ENCODE measurements at regions not wholly inside any gene's neighbourhood (a gene's known extent, or its start where the extent isn't known, plus 50 kb on each side); places are given as distances from the start of the nearest gene placed in this dataset.

GRCh38 chr20:22446613-22447446, 137.5 kb downstream of the FOXA2 start:
- H3K9ac ChIP-seq (ENCODE audit: insufficient read depth, low read length, poor library complexity, severe bottlenecking) = no peak overlapping the region
- no peaks in the 10 kb centered on the region for H3K9me3 ChIP-seq (replicated peaks in 1 of 2; ENCODE audit: control insufficient read depth in 1 of 2, insufficient read depth in 1 of 2, low read length in 2 of 2)
- no peaks in the 10 kb centered on the region for H3K36me3 ChIP-seq (replicated peaks in 1 of 2; ENCODE audit: control insufficient read depth in 1 of 2, insufficient read depth in 2 of 2, low read length in 2 of 2)
- no CpG with 5 or more reads among the region's 5 CpGs for WGBS (ENCODE audit: insufficient coverage)
- Mint-ChIP-seq H3K36me3 (no peaks in the 10 kb centered on the region), H3K9me3 (no peaks in the 10 kb centered on the region), H3K27ac (no peak overlapping the region), H3K4me1 (peaks cover 7% of the 10 kb centered on the region), H3K27me3 (ENCODE audit: low read depth in 3 of 3) (peaks cover 4 to 7% (median 5%) of the 10 kb centered on the region in 3 donors), H3K4me3 (no peak overlapping the region)
- no peak overlapping the region for H2AFZ ChIP-seq (ENCODE audit: insufficient read depth, low read depth, low read length, poor library complexity, severe bottlenecking)
- no peak overlapping the region for H3K4me3 ChIP-seq (replicated peaks in 1 of 3; ENCODE audit: low read depth in 2 of 3, low read length in 3 of 3)
- H4K20me1 ChIP-seq (ENCODE audit: insufficient read depth, low read length) = no peaks in the 10 kb centered on the region
- no peak overlapping the region for H3K27ac ChIP-seq (ENCODE audit: low read depth in 1 of 2, low read length in 2 of 2)
- intact Hi-C loops (cut with micrococcal nuclease) = no loop called here
- TF ChIP-seq, protein P1, sequence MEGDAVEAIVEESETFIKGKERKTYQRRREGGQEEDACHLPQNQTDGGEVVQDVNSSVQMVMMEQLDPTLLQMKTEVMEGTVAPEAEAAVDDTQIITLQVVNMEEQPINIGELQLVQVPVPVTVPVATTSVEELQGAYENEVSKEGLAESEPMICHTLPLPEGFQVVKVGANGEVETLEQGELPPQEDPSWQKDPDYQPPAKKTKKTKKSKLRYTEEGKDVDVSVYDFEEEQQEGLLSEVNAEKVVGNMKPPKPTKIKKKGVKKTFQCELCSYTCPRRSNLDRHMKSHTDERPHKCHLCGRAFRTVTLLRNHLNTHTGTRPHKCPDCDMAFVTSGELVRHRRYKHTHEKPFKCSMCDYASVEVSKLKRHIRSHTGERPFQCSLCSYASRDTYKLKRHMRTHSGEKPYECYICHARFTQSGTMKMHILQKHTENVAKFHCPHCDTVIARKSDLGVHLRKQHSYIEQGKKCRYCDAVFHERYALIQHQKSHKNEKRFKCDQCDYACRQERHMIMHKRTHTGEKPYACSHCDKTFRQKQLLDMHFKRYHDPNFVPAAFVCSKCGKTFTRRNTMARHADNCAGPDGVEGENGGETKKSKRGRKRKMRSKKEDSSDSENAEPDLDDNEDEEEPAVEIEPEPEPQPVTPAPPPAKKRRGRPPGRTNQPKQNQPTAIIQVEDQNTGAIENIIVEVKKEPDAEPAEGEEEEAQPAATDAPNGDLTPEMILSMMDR (IDR thresholded peaks at IDR 0.05) = no peak
- no peak for DNase-seq
- no peaks in the 10 kb centered on the region for H3K79me2 ChIP-seq (ENCODE audit: insufficient read depth, low read length)
- H3K27me3 ChIP-seq (ENCODE audit: control insufficient read depth in 2 of 2, insufficient read depth in 2 of 2, low read length in 2 of 2) = no peaks in the 10 kb centered on the region
- H3K4me1 ChIP-seq (ENCODE audit: control insufficient read depth in 1 of 2, insufficient read depth in 2 of 2, low read length in 2 of 2) = peaks cover 4 to 5% of the 10 kb centered on the region in 2 donors
- no peak overlapping the region for H3K4me2 ChIP-seq (replicated peaks; ENCODE audit: extremely low read depth, low read length, poor library complexity, severe bottlenecking)

DNA sequence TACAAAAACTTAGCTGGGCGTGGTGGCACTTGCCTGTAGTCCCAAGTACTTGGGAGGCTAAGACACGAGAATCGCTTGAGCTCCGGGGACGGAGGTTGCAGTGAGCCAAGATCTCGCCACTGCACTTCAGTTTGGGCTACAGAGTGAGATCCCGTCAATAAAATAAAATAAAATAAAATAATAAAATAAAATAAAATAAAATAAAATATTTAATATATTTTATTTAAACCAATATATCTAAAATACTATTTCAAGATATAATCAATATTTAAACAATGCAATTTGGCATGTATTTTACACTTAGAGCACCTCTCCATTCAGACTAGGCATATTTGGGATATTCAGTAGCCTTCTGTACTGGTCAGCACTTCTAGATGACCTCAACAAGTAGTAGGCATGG, 142.1 kb downstream of the FOXA2 start:
- Histone ChIP-seq H2AFZ (ENCODE audit: insufficient read depth, low read depth, low read length, poor library complexity, severe bottlenecking) (no peak overlapping the region), H3K36me3 (replicated peaks in 1 of 2; ENCODE audit: control insufficient read depth in 1 of 2, insufficient read depth in 2 of 2, low read length in 2 of 2) (no peaks in the 10 kb centered on the region), H3K27ac (ENCODE audit: low read depth in 1 of 2, low read length in 2 of 2) (no peak overlapping the region), H3K9me3 (replicated peaks in 1 of 2; ENCODE audit: control insufficient read depth in 1 of 2, insufficient read depth in 1 of 2, low read length in 2 of 2) (no peaks in the 10 kb centered on the region), H3K4me1 (ENCODE audit: control insufficient read depth in 1 of 2, insufficient read depth in 2 of 2, low read length in 2 of 2) (no peaks in the 10 kb centered on the region), H3K9ac (ENCODE audit: insufficient read depth, low read length, poor library complexity, severe bottlenecking) (no peak overlapping the region), H3K27me3 (ENCODE audit: control insufficient read depth in 2 of 2, insufficient read depth in 2 of 2, low read length in 2 of 2) (no peaks in the 10 kb centered on the region), H3K4me3 (replicated peaks in 1 of 3; ENCODE audit: low read depth in 2 of 3, low read length in 3 of 3) (no peak overlapping the region), H3K79me2 (ENCODE audit: insufficient read depth, low read length) (no peaks in the 10 kb centered on the region), H4K20me1 (ENCODE audit: insufficient read depth, low read length) (no peaks in the 10 kb centered on the region), H3K4me2 (replicated peaks; ENCODE audit: extremely low read depth, low read length, poor library complexity, severe bottlenecking) (no peak overlapping the region)
- Mint-ChIP-seq H3K36me3 (no peaks in the 10 kb centered on the region), H3K27ac (no peak overlapping the region), H3K4me3 (no peak overlapping the region), H3K27me3 (ENCODE audit: low read depth in 3 of 3) (peaks cover 0 to 9% (median 5%) of the 10 kb centered on the region in 3 donors), H3K9me3 (peaks cover 0 to 2% (median 0%) of the 10 kb centered on the region in 7 donors), H3K4me1 (no peaks in the 10 kb centered on the region)
- intact Hi-C loops (cut with micrococcal nuclease) = no loop called here
- no CpG with 5 or more reads among the region's 7 CpGs for WGBS (ENCODE audit: insufficient coverage)
- no peak for DNase-seq
- TF ChIP-seq, protein P1 (IDR thresholded peaks at IDR 0.05) = no peak

All from CD14-positive monocyte (primary cell).